GM12865 (cell line): ENCODE measurements at regions not wholly inside any gene's neighbourhood (a gene's known extent, or its start where the extent isn't known, plus 50 kb on each side); places are given as distances from the start of the nearest gene placed in this dataset.

Experiments used
- DNase-seq: peaks from one replicate; pipeline ENCODE4 v3.0.0; 2010; ENCODE audit warnings: low read depth
- H3K4me3 ChIP-seq: 2 replicates; pipeline ENCODE4 v1.5.1; 2011; ENCODE audit warnings: mild to moderate bottlenecking, low read depth, low read length, control low read depth
- CTCF ChIP-seq: IDR thresholded peaks from 2 replicates; pipeline ENCODE4 v1.5.1; 2011; ENCODE audit warnings: low read length, control low read depth, low read depth, inconsistent platforms; ENCODE audit not compliant: insufficient read depth; ENCODE audit errors: missing control alignments

DNA sequence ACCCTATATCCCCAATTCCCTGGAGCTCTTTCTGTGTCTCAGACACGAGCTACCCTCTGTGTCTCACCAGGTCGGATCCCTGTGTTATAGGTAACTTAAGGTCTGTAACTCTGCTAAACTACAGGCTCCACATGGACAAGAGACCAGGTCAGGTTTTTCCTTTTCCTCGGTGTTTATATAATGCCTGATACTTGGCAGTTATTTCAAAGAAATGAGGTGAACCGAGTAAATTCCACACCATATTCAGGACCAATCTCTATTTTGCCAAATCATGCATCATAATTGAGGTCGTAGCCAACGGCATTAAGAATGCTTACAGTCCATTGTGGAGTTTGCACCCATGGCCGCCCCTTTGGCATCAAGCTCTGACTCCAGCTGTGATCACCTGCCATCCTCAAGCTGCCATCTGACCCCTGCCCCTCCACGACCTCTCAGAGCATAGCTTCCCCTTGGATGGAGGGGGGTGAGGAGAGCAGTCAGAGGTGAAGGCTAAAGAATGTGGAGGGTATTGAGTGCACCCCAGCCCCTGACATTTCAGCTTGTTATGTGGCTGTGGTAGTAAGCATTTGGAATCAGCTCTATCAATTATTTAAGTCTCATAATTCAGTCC, 434.7 kb upstream of the RBFOX1 start:
- TF ChIP-seq CTCF: no peak
- H3K4me3 ChIP-seq: no peak overlapping the region
- DNase-seq: no peak

DNA sequence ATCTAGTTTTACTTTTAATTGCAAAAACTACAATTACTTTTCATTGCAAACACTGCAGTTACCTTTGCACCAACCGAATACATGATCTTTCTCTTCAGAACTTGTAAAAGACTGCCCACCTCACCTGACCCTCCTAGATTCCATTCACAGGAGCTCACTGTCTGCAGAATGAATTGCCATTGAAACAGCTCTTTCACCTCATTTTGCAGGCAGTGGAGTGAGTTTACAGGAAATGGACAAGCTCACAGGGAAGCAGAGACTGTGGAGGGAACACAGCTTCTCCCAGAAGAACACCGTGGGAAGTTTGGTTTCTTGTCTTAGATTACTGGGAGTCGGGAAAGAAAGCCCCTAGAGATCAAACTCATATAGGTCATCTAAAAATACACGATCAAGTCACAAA, 439.7 kb upstream of the RBFOX1 start:
- DNase-seq: no peak
- TF ChIP-seq CTCF: no peak
- no peak overlapping the region for H3K4me3 ChIP-seq

GRCh38 chr16:6891496-6891895, 441.1 kb upstream of the RBFOX1 start:
- no peak for TF ChIP-seq CTCF
- DNase-seq: no peak

GRCh38 chr16:6888531-6888930, 444.1 kb upstream of the RBFOX1 start:
- no peak for TF ChIP-seq CTCF
- no peak for DNase-seq
- no peak overlapping the region for H3K4me3 ChIP-seq

More at GRCh38 chr16:6891496-6891895, 441.1 kb upstream of the RBFOX1 start:
- H3K4me3 ChIP-seq: no peak overlapping the region

DNA sequence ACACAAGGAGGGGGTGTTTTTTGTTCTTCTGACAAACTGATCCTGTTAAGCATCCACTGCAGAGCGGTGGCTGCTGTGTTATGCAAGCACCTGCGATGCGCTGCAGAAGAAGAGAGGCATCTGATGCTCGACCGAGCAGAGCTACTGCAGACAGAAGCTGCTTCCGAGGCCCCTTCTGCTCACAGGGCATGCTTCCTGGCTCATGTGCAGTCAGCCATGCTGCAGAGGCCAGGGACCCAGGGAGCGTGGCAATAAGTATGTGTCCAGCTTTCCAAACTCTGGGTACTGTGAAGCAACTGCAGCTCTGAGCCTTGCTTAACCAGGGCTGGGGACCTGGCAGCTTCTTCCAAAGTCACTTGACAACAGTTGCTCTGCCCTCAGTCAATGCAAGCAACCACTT, 448.6 kb upstream of the RBFOX1 start:
- no peak for DNase-seq
- no peak overlapping the region for H3K4me3 ChIP-seq
- TF ChIP-seq CTCF: no peak

GRCh38 chr16:6880263-6880662, 452.4 kb upstream of the RBFOX1 start:
- no peak for DNase-seq
- no peak overlapping the region for H3K4me3 ChIP-seq
- TF ChIP-seq CTCF: no peak

- no peak overlapping the region for H3K4me3 ChIP-seq
- no peak for TF ChIP-seq CTCF
- no peak for DNase-seq
Measured at GRCh38 chr16:6864671-6865070, 468.0 kb upstream of the RBFOX1 start.
